ENCODE measurements at regions not wholly inside any gene's neighbourhood (a gene's known extent, or its start where the extent isn't known, plus 50 kb on each side); places are given as distances from the start of the nearest gene placed in this dataset.

- no peak for DNase-seq
Measured at GRCh38 chr6:145313041-145313855, 422.1 kb downstream of the EPM2A start.

GRCh38 chr6:145315982-145316600, 419.2 kb downstream of the EPM2A start:
- no peak for DNase-seq

- no peak for DNase-seq
Measured at GRCh38 chr6:145318952-145319351, 416.4 kb downstream of the EPM2A start.

GRCh38 chr6:145319605-145320004, 415.7 kb downstream of the EPM2A start:
- DNase-seq = no peak

GRCh38 chr6:145323646-145324045, 411.7 kb downstream of the EPM2A start:
- no peak for DNase-seq

GRCh38 chr6:145327586-145327985, 407.7 kb downstream of the EPM2A start:
- DNase-seq = no peak

- no peak for DNase-seq
Measured at GRCh38 chr6:145329257-145329656, 406.1 kb downstream of the EPM2A start.

- no peak for DNase-seq
Measured at GRCh38 chr6:145331066-145331465, 404.3 kb downstream of the EPM2A start.

- DNase-seq = no peak
Measured at GRCh38 chr6:145332011-145332410, 403.3 kb downstream of the EPM2A start.

- DNase-seq = no peak
Measured at GRCh38 chr6:145336119-145336518, 399.2 kb downstream of the EPM2A start.

- DNase-seq = no peak
Measured at GRCh38 chr6:145339089-145339488, 396.2 kb downstream of the EPM2A start.

- no peak for DNase-seq
Measured at GRCh38 chr6:145340256-145340655, 395.1 kb downstream of the EPM2A start.

- no peak for DNase-seq
Measured at GRCh38 chr6:145345094-145345493, 390.2 kb downstream of the EPM2A start.

GRCh38 chr6:145347216-145347615, 388.1 kb downstream of the EPM2A start:
- DNase-seq = no peak

GRCh38 chr6:145349950-145350510, 385.3 kb downstream of the EPM2A start:
- DNase-seq = no peak

GRCh38 chr6:145350928-145351327, 384.4 kb downstream of the EPM2A start:
- no peak for DNase-seq

- no peak for DNase-seq
Measured at GRCh38 chr6:145352382-145353080, 382.8 kb downstream of the EPM2A start.

GRCh38 chr6:145360865-145361264, 374.5 kb downstream of the EPM2A start:
- DNase-seq = no peak

GRCh38 chr6:145367149-145367548, 368.2 kb downstream of the EPM2A start:
- DNase-seq = no peak

- no peak for DNase-seq
Measured at GRCh38 chr6:145368075-145368474, 367.2 kb downstream of the EPM2A start.

GRCh38 chr6:145370559-145370958, 364.8 kb downstream of the EPM2A start:
- no peak for DNase-seq

GRCh38 chr6:145372671-145373151, 362.6 kb downstream of the EPM2A start:
- no peak for DNase-seq

- no peak for DNase-seq
Measured at GRCh38 chr6:145373826-145374225, 361.5 kb downstream of the EPM2A start.

Data from NCI-H1092 (cell line).